ENCODE measurements at regions not wholly inside any gene's neighbourhood (a gene's known extent, or its start where the extent isn't known, plus 50 kb on each side); places are given as distances from the start of the nearest gene placed in this dataset.
A peak's percentile ranks its signal among the peaks of the same experiment; 100 is the strongest.

GRCh38 chr3:106610362-106610959 is 741.6 kb upstream of the CBLB start:
- DNase-seq (ENCODE audit: low read depth): peak; percentile 55

GRCh38 chr3:106611116-106611515 is 742.3 kb upstream of the CBLB start:
- DNase-seq (ENCODE audit: low read depth): no peak

- DNase-seq (ENCODE audit: low read depth): peak; percentile 72
These were observed 743.0 kb upstream of the CBLB start for GRCh38 chr3:106611841-106612240.

- no peak for DNase-seq (ENCODE audit: low read depth)
These were observed 747.7 kb upstream of the CBLB start for GRCh38 chr3:106616556-106616955.

GRCh38 chr3:106617276-106617675 is 748.5 kb upstream of the CBLB start:
- no peak for DNase-seq (ENCODE audit: low read depth)

- no peak for DNase-seq (ENCODE audit: low read depth)
These were observed 751.8 kb upstream of the CBLB start for GRCh38 chr3:106620646-106621045.

- DNase-seq (ENCODE audit: low read depth): no peak
These were observed 753.1 kb upstream of the CCDC54 start for GRCh38 chr3:106624154-106624553.

GRCh38 chr3:106628407-106628806 is 748.8 kb upstream of the CCDC54 start:
- DNase-seq (ENCODE audit: low read depth): peak; percentile 75

- no peak for DNase-seq (ENCODE audit: low read depth)
These were observed 747.9 kb upstream of the CCDC54 start for GRCh38 chr3:106629215-106629832.

- DNase-seq (ENCODE audit: low read depth): peak; percentile 30
These were observed 745.7 kb upstream of the CCDC54 start for GRCh38 chr3:106631373-106632108.

GRCh38 chr3:106635271-106635670 is 742.0 kb upstream of the CCDC54 start:
- DNase-seq (ENCODE audit: low read depth): peak; percentile 97

- DNase-seq (ENCODE audit: low read depth): no peak
These were observed 741.4 kb upstream of the CCDC54 start for GRCh38 chr3:106635826-106636225.

- DNase-seq (ENCODE audit: low read depth): no peak
These were observed 736.9 kb upstream of the CCDC54 start for GRCh38 chr3:106640353-106640752.

GRCh38 chr3:106642161-106642560 is 735.1 kb upstream of the CCDC54 start:
- no peak for DNase-seq (ENCODE audit: low read depth)

GRCh38 chr3:106643684-106644161 is 733.5 kb upstream of the CCDC54 start:
- no peak for DNase-seq (ENCODE audit: low read depth)

- DNase-seq (ENCODE audit: low read depth): no peak
These were observed 703.2 kb upstream of the CCDC54 start for GRCh38 chr3:106673926-106674569.

GRCh38 chr3:106675451-106675850 is 701.8 kb upstream of the CCDC54 start:
- DNase-seq (ENCODE audit: low read depth): no peak

- DNase-seq (ENCODE audit: low read depth): no peak
These were observed 698.4 kb upstream of the CCDC54 start for GRCh38 chr3:106678657-106679390.

- DNase-seq (ENCODE audit: low read depth): peak; percentile 45
These were observed 693.2 kb upstream of the CCDC54 start for GRCh38 chr3:106683953-106684620.

GRCh38 chr3:106685745-106686144 is 691.5 kb upstream of the CCDC54 start:
- DNase-seq (ENCODE audit: low read depth): peak; percentile 29

GRCh38 chr3:106687905-106688304 is 689.3 kb upstream of the CCDC54 start:
- peak; percentile 14 for DNase-seq (ENCODE audit: low read depth)
